ENCODE measurements at regions not wholly inside any gene's neighbourhood (a gene's known extent, or its start where the extent isn't known, plus 50 kb on each side); places are given as distances from the start of the nearest gene placed in this dataset.

DNA sequence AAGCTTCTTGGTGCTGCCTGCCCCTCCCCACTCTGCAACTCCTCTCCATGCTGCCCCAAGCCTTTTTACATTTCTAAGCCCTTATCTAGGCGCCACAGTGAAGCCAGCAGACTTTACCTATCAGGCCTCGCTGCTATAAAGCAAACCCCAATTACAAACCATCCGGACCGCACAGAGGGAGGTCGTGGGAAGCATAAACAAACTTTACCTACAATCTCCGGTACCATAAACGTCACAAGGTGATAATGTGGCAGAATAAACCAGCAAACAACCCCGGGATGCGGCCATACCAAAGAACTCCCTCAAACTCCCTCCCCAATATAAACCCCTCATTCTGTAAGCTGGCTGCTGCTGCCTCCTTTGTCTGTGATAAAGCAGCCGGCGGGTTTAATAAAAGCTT lies 54.0 kb upstream of the ZCCHC13 start:
- H3K9ac ChIP-seq (ENCODE audit: low read length): no peak overlapping the region
- H3K4me1 ChIP-seq (ENCODE audit: control insufficient read depth in 2 of 2, insufficient read depth in 2 of 2, low read length in 2 of 2): no peaks in the 10 kb centered on the region
- Mint-ChIP-seq H3K27ac (no peak overlapping the region), H3K27me3 (no peaks in the 10 kb centered on the region), H3K4me1 (no peaks in the 10 kb centered on the region), H3K4me3 (no peak overlapping the region), H3K9me3 (ENCODE audit: insufficient read depth) (no peaks in the 10 kb centered on the region)
- DNase-seq: no peak
- no peak overlapping the region for H3K27ac ChIP-seq (ENCODE audit: low read length in 2 of 2)
- ChIA-PET POLR2A (no interaction called here), CTCF (no interaction called here)
- no peak overlapping the region for H2AFZ ChIP-seq (ENCODE audit: insufficient read depth, low read depth, low read length, poor library complexity, severe bottlenecking)
- peaks cover 3% of the 10 kb centered on the region for H3K79me2 ChIP-seq (ENCODE audit: control insufficient read depth, insufficient read depth, low read length)
- H3K36me3 ChIP-seq (replicated peaks in 1 of 2; ENCODE audit: control extremely low read depth in 1 of 2, control insufficient read depth in 1 of 2, extremely low read depth in 1 of 2, insufficient read depth in 2 of 2, low read length in 1 of 2): peaks cover 0 to 8% of the 10 kb centered on the region in 2 experiments
- H3K27me3 ChIP-seq (replicated peaks in 1 of 4; ENCODE audit: control extremely low read depth in 1 of 4, control insufficient read depth in 3 of 4, insufficient read depth in 4 of 4, low read length in 3 of 4): no peaks in the 10 kb centered on the region
- no peaks in the 10 kb centered on the region for H3K9me3 ChIP-seq (ENCODE audit: control extremely low read depth in 1 of 3, control insufficient read depth in 2 of 3, insufficient read depth in 1 of 3, low read length in 2 of 3)
- intact Hi-C loops (cut with micrococcal nuclease): no loop called here
- 100% methylated on average over 7 of the region's 11 CpGs for WGBS (ENCODE audit: insufficient coverage)
- TF ChIP-seq, protein P1, sequence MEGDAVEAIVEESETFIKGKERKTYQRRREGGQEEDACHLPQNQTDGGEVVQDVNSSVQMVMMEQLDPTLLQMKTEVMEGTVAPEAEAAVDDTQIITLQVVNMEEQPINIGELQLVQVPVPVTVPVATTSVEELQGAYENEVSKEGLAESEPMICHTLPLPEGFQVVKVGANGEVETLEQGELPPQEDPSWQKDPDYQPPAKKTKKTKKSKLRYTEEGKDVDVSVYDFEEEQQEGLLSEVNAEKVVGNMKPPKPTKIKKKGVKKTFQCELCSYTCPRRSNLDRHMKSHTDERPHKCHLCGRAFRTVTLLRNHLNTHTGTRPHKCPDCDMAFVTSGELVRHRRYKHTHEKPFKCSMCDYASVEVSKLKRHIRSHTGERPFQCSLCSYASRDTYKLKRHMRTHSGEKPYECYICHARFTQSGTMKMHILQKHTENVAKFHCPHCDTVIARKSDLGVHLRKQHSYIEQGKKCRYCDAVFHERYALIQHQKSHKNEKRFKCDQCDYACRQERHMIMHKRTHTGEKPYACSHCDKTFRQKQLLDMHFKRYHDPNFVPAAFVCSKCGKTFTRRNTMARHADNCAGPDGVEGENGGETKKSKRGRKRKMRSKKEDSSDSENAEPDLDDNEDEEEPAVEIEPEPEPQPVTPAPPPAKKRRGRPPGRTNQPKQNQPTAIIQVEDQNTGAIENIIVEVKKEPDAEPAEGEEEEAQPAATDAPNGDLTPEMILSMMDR (IDR thresholded peaks at IDR 0.05): no peak
- TF ChIP-seq EZH2 (IDR thresholded peaks at IDR 0.05; ENCODE audit: borderline replicate concordance, insufficient read depth, low read depth, low read length, poor library complexity, severe bottlenecking): no peak
- H4K20me1 ChIP-seq (ENCODE audit: control insufficient read depth, insufficient read depth, low read length, poor library complexity, severe bottlenecking): no peaks in the 10 kb centered on the region
- H3K4me3 ChIP-seq (ENCODE audit: control extremely low read depth in 1 of 5, extremely low read depth in 1 of 5, insufficient read depth in 1 of 5, low read depth in 2 of 5, low read length in 4 of 5): no peak overlapping the region
- ATAC-seq (ENCODE audit: low read depth): no peak
- no peak overlapping the region for H3K4me2 ChIP-seq (replicated peaks; ENCODE audit: low read depth, low read length, poor library complexity, severe bottlenecking)

DNA sequence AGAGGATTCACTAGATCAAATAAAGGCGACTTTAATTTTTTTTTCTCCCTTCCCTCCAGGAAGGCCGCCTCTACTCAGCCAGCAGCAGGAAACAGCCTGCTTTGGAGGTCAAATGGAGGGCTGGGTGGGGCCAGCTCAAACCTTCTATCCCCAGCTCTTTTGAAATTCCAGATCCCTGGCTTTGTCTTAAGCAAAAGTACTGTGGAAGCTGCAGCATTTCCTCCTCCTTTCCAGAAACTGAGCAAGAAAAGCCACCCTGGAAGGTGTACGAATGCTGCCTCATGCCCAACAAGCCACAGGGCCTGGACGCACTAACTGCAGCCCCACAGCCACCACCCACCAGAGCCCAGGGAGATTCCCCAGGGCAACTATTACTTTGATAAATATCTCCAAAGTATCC lies 55.1 kb upstream of the ZCCHC13 start:
- no peaks in the 10 kb centered on the region for H3K9me3 ChIP-seq (ENCODE audit: control extremely low read depth in 1 of 3, control insufficient read depth in 2 of 3, insufficient read depth in 1 of 3, low read length in 2 of 3)
- intact Hi-C loops (cut with micrococcal nuclease): no loop called here
- H3K27me3 Mint-ChIP-seq: no peaks in the 10 kb centered on the region
- H3K4me3 ChIP-seq (ENCODE audit: control extremely low read depth in 1 of 5, extremely low read depth in 1 of 5, insufficient read depth in 1 of 5, low read depth in 2 of 5, low read length in 4 of 5): no peak overlapping the region
- POLR2A ChIA-PET: no interaction called here
- no peak for DNase-seq
- peaks cover 3% of the 10 kb centered on the region for H3K79me2 ChIP-seq (ENCODE audit: control insufficient read depth, insufficient read depth, low read length)
- no CpG with 5 or more reads among the region's 4 CpGs for WGBS (ENCODE audit: insufficient coverage)
- peaks cover 0 to 8% of the 10 kb centered on the region in 2 experiments for H3K36me3 ChIP-seq (replicated peaks in 1 of 2; ENCODE audit: control extremely low read depth in 1 of 2, control insufficient read depth in 1 of 2, extremely low read depth in 1 of 2, insufficient read depth in 2 of 2, low read length in 1 of 2)
- H2AFZ ChIP-seq (ENCODE audit: insufficient read depth, low read depth, low read length, poor library complexity, severe bottlenecking): no peak overlapping the region
- no peaks in the 10 kb centered on the region for H3K9me3 Mint-ChIP-seq (ENCODE audit: insufficient read depth)
- no peaks in the 10 kb centered on the region for H3K4me1 ChIP-seq (ENCODE audit: control insufficient read depth in 2 of 2, insufficient read depth in 2 of 2, low read length in 2 of 2)
- H3K4me2 ChIP-seq (replicated peaks; ENCODE audit: low read depth, low read length, poor library complexity, severe bottlenecking): no peak overlapping the region
- H3K4me1 Mint-ChIP-seq: no peaks in the 10 kb centered on the region
- CTCF ChIA-PET: interaction anchor here (0.7 kb wide), 1 partner anchor 37 kb away, joined by 3 read pairs; no protein-coding TSS in a partner anchor
- no peak overlapping the region for H3K27ac Mint-ChIP-seq
- H3K4me3 Mint-ChIP-seq: no peak overlapping the region
- H4K20me1 ChIP-seq (ENCODE audit: control insufficient read depth, insufficient read depth, low read length, poor library complexity, severe bottlenecking): no peaks in the 10 kb centered on the region
- H3K9ac ChIP-seq (ENCODE audit: low read length): no peak overlapping the region
- H3K27me3 ChIP-seq (replicated peaks in 1 of 4; ENCODE audit: control extremely low read depth in 1 of 4, control insufficient read depth in 3 of 4, insufficient read depth in 4 of 4, low read length in 3 of 4): no peaks in the 10 kb centered on the region
- ATAC-seq (ENCODE audit: low read depth): no peak
- no peak overlapping the region for H3K27ac ChIP-seq (ENCODE audit: low read length in 2 of 2)
- TF ChIP-seq, protein P1 (IDR thresholded peaks at IDR 0.05): no peak
- no peak for TF ChIP-seq EZH2 (IDR thresholded peaks at IDR 0.05; ENCODE audit: borderline replicate concordance, insufficient read depth, low read depth, low read length, poor library complexity, severe bottlenecking)
